Parathyroid adenoma (tissue), 2 donors: ENCODE measurements at regions not wholly inside any gene's neighbourhood (a gene's known extent, or its start where the extent isn't known, plus 50 kb on each side); places are given as distances from the start of the nearest gene placed in this dataset.

Source experiments
- H2AFZ ChIP-seq: fragments of 300-600 bp; sonication (generic); one replicate; pipeline ENCODE4 v1.7.0; 2017; ENCODE audit warnings: antibody characterized with exemption, mild to moderate bottlenecking
- H3K27ac ChIP-seq: fragments of 300-600 bp; sonication (generic); one replicate; pipeline ENCODE4 v1.7.0; 2017
- H3K27me3 ChIP-seq: fragments of 300-600 bp; sonication (generic); one replicate; pipeline ENCODE4 v1.7.0; 2017; ENCODE audit warnings: low read length; ENCODE audit not compliant: control insufficient read depth, insufficient read depth
- H3K36me3 ChIP-seq: fragments of 300-600 bp; sonication (generic); one replicate; pipeline ENCODE4 v1.7.0; 2017; ENCODE audit warnings: low read length; ENCODE audit not compliant: control insufficient read depth, insufficient read depth
- H3K4me1 ChIP-seq: fragments of 300-600 bp; sonication (generic); one replicate; pipeline ENCODE4 v1.7.0; 2017; ENCODE audit warnings: control low read depth
- H3K4me2 ChIP-seq: fragments of 300-600 bp; sonication (generic); one replicate; pipeline ENCODE4 v1.7.0; 2017; ENCODE audit warnings: low read length
- H3K4me3 ChIP-seq: fragments of 300-600 bp; sonication (generic); one replicate; pipeline ENCODE4 v1.7.0; 2017; ENCODE audit warnings: low read depth, low read length
- H3K79me2 ChIP-seq: fragments of 300-600 bp; sonication (generic); one replicate; pipeline ENCODE4 v1.7.0; 2017; ENCODE audit warnings: control low read depth
- H3K9ac ChIP-seq: fragments of 300-600 bp; sonication (generic); one replicate; pipeline ENCODE4 v1.7.0; 2017; ENCODE audit warnings: mild to moderate bottlenecking
- H3K9me3 ChIP-seq: fragments of 300-600 bp; sonication (generic); one replicate; pipeline ENCODE4 v1.7.0; 2017; ENCODE audit warnings: low read length; ENCODE audit not compliant: control insufficient read depth
- CTCF ChIP-seq: fragments of 300-600 bp; sonication (generic); IDR thresholded peaks from one replicate; pipeline ENCODE4 v1.7.0; 2017; ENCODE audit warnings: antibody characterized with exemption, mild to moderate bottlenecking
- donor health status: primary hyperparathyroidism.

GRCh38 chr11:116134450-116134849, 630.2 kb upstream of the CADM1 start:
- TF ChIP-seq CTCF: no peak
- no peak overlapping the region for H3K27ac ChIP-seq
- H3K27me3 ChIP-seq: no peaks in the 10 kb centered on the region
- no peaks in the 10 kb centered on the region for H3K4me1 ChIP-seq
- no peak overlapping the region for H3K4me3 ChIP-seq
- H3K9ac ChIP-seq: no peak overlapping the region
- H3K4me2 ChIP-seq: no peak overlapping the region
- H3K9me3 ChIP-seq: no peaks in the 10 kb centered on the region
- H2AFZ ChIP-seq: no peak overlapping the region
- H3K36me3 ChIP-seq: no peaks in the 10 kb centered on the region
- no peaks in the 10 kb centered on the region for H3K79me2 ChIP-seq

GRCh38 chr11:116132273-116132978, 628.2 kb upstream of the CADM1 start:
- no peak for TF ChIP-seq CTCF
- Histone ChIP-seq H3K27me3 (no peaks in the 10 kb centered on the region), H3K4me3 (no peak overlapping the region), H3K27ac (no peak overlapping the region), H3K4me2 (no peak overlapping the region), H3K9me3 (no peaks in the 10 kb centered on the region), H3K4me1 (no peaks in the 10 kb centered on the region), H3K9ac (no peak overlapping the region), H3K36me3 (no peaks in the 10 kb centered on the region), H2AFZ (no peak overlapping the region), H3K79me2 (no peaks in the 10 kb centered on the region)

DNA sequence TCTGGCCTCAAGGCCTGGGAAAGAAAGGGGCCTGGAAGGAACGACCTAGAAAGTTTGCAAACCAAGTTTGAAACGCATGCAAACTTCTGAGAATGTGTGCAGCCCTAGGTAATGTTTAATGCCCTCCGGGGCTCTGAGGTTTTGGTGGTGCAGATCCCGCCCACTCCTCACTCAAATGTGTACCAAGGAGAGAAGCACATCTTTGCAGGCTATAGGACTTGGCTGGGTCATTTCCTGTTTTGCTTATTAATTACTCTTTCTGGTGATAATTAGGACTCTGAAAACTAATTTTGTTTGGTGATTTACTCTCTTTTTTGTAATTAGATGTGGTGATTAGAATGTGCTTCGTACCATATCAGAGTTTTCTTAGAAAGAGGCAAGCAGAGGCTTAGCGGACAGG, 625.9 kb upstream of the CADM1 start:
- Histone ChIP-seq H3K9me3 (no peaks in the 10 kb centered on the region), H3K79me2 (no peaks in the 10 kb centered on the region), H3K36me3 (no peaks in the 10 kb centered on the region), H3K27me3 (no peaks in the 10 kb centered on the region), H3K4me3 (no peak overlapping the region), H3K4me2 (no peak overlapping the region), H3K9ac (no peak overlapping the region), H2AFZ (no peak overlapping the region), H3K27ac (no peak overlapping the region), H3K4me1 (no peaks in the 10 kb centered on the region)
- no peak for TF ChIP-seq CTCF

DNA sequence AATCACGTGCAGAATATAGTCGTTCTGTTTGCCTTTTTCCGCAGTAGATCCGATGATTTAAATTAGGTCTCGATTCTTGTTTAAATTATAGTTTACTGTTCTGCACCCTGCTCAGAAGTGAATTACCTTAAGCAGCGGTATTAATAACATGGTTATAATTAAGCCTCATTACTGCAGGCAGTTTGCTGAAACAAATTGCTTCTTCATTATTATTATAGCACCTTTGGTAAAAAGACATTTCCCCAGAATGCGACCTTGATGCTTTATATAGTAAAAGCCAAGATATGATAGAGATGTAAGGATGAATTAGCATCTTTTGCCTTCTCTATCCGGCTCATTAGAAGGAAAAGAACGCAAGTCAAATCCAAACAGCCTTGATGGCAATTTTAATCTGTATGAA, 625.2 kb upstream of the CADM1 start:
- Histone ChIP-seq H3K4me1 (no peaks in the 10 kb centered on the region), H3K27ac (no peak overlapping the region), H3K36me3 (no peaks in the 10 kb centered on the region), H3K4me3 (no peak overlapping the region), H3K79me2 (no peaks in the 10 kb centered on the region), H3K27me3 (no peaks in the 10 kb centered on the region), H3K9ac (no peak overlapping the region), H3K9me3 (no peaks in the 10 kb centered on the region), H2AFZ (no peak overlapping the region), H3K4me2 (no peak overlapping the region)
- TF ChIP-seq CTCF: no peak

GRCh38 chr11:116126562-116126961, 622.3 kb upstream of the CADM1 start:
- no peak overlapping the region for H3K4me3 ChIP-seq
- TF ChIP-seq CTCF: no peak
- no peaks in the 10 kb centered on the region for H3K9me3 ChIP-seq
- no peak overlapping the region for H3K4me2 ChIP-seq
- no peak overlapping the region for H3K9ac ChIP-seq
- H3K79me2 ChIP-seq: no peaks in the 10 kb centered on the region
- H3K4me1 ChIP-seq: no peaks in the 10 kb centered on the region
- no peak overlapping the region for H3K27ac ChIP-seq
- no peak overlapping the region for H2AFZ ChIP-seq
- H3K36me3 ChIP-seq: no peaks in the 10 kb centered on the region
- no peaks in the 10 kb centered on the region for H3K27me3 ChIP-seq
